A549 (cell line): ENCODE measurements at regions not wholly inside any gene's neighbourhood (a gene's known extent, or its start where the extent isn't known, plus 50 kb on each side); places are given as distances from the start of the nearest gene placed in this dataset.

Experiments used
- ATAC-seq, 2 experiments: fragments of 200-7000 bp in 1 of 2; fragments of >200 bp in 1 of 2; cut with Nextera tagmentation in 1 of 2; cut with Tn5 transposase in 1 of 2; 3 replicates each; pipeline versions ENCODE4 v1.8.0 to v1.9.1; 2018 to 2020; ENCODE audit warnings: mild to moderate bottlenecking in 1 of 2, moderate library complexity in 1 of 2
- CTCF ChIA-PET: fragments of 300-600 bp; sonication (Branson Sonifier 250); formaldehyde crosslinking; extraction: SDS; loops from one replicate; lab custom pipeline; 2021; ENCODE audit warnings: antibody characterized with exemption, inconsistent platforms; lab: Yijun Ruan, JAX
- POLR2A ChIA-PET: fragments of 350-600 bp; formaldehyde crosslinking; extraction: SDS; loops from one replicate; lab custom pipeline; 2021; ENCODE audit warnings: antibody characterized with exemption, inconsistent platforms; lab: Yijun Ruan, JAX
- DNase-seq, 2 experiments: peaks; one replicate each; pipeline versions ENCODE4 v3.0.0 to v3.0.0-alpha.2; 2011 to 2016; ENCODE audit warnings: low read depth in 1 of 2, low spot score in 1 of 2
- FAIRE-seq: peaks from 2 replicates; lab custom pipeline; 2011; peaks lifted over from hg19 to GRCh38; lab: Jason Lieb, UNC
- H3K27ac ChIP-seq, 2 experiments: fragments of >200 bp; sonication (Bioruptor Twin); formaldehyde crosslinking; 3 replicates each; pipeline ENCODE4 v1.5.1; 2016 to 2017
- H3K4me1 ChIP-seq: fragments of >200 bp; sonication (Bioruptor Twin); formaldehyde crosslinking; 3 replicates; pipeline ENCODE4 v1.6.1; 2016
- H3K4me2 ChIP-seq: fragments of >200 bp; sonication (Bioruptor Twin); formaldehyde crosslinking; 3 replicates; pipeline ENCODE4 v1.6.1; 2016
- H3K4me3 ChIP-seq: fragments of >200 bp; sonication (Bioruptor Twin); formaldehyde crosslinking; 3 replicates; pipeline ENCODE4 v1.5.1; 2016
- H3K9me3 ChIP-seq: fragments of >200 bp; sonication (Bioruptor Twin); formaldehyde crosslinking; 3 replicates; pipeline ENCODE4 v1.6.1; 2016
- CBX2 ChIP-seq: fragments of 200-600 bp; sonication (generic); IDR thresholded peaks from 2 replicates; pipeline ENCODE4 v1.6.1; 2016; ENCODE audit warnings: low read depth, mild to moderate bottlenecking, borderline replicate concordance
- CBX8 ChIP-seq: fragments of 200-600 bp; sonication (generic); IDR thresholded peaks from 2 replicates; pipeline ENCODE4 v1.6.1; 2016
- CHD2 ChIP-seq: fragments of 150-350 bp; IDR thresholded peaks from 2 replicates; pipeline ENCODE4 v1.6.1; 2014; ENCODE audit warnings: low read length; ENCODE audit not compliant: partially characterized antibody
- CHD4 ChIP-seq: fragments of 200-600 bp; sonication (generic); IDR thresholded peaks from 2 replicates; pipeline ENCODE4 v1.6.1; 2016; ENCODE audit warnings: antibody characterized with exemption, mild to moderate bottlenecking, borderline replicate concordance
- EP300 ChIP-seq, 2 experiments: fragments of >200 bp; sonication (Bioruptor Twin); formaldehyde crosslinking; IDR thresholded peaks; 2 replicates in 1 of 2; 3 replicates in 1 of 2; pipeline ENCODE4 v1.6.1; 2016 to 2017
- FOSB ChIP-seq: fragments of 250-450 bp; sonication (Bioruptor Pico); IDR thresholded peaks from 2 replicates; pipeline ENCODE4 v1.5.0; 2020; ENCODE audit warnings: mild to moderate bottlenecking, moderate library complexity
- GATA3 ChIP-seq: IDR thresholded peaks from 2 replicates; pipeline ENCODE4 v1.6.1; 2012; ENCODE audit warnings: borderline replicate concordance
- HEYL ChIP-seq: fragments of 250-450 bp; sonication (Bioruptor Pico); IDR thresholded peaks from 2 replicates; pipeline ENCODE4 v1.8.0; 2021; ENCODE audit warnings: mild to moderate bottlenecking, moderate library complexity
- HOXB5 ChIP-seq: fragments of 250-450 bp; sonication (Bioruptor Pico); IDR thresholded peaks from 2 replicates; pipeline ENCODE4 v1.5.0; 2020; ENCODE audit warnings: mild to moderate bottlenecking, moderate library complexity
- MAFK ChIP-seq: fragments of 450-650 bp; IDR thresholded peaks from 2 replicates; pipeline ENCODE4 v1.6.1; 2014; ENCODE audit not compliant: partially characterized antibody
- MYC ChIP-seq: IDR thresholded peaks from 2 replicates; pipeline ENCODE4 v1.6.1; 2012; ENCODE audit warnings: mild to moderate bottlenecking, inconsistent platforms, low read length, improper control_type of control experiment, borderline replicate concordance
- PHF8 ChIP-seq: fragments of 200-600 bp; sonication (generic); IDR thresholded peaks from 2 replicates; pipeline ENCODE4 v1.6.1; 2016; ENCODE audit warnings: low read depth, mild to moderate bottlenecking, antibody characterized with exemption, moderate library complexity, borderline replicate concordance
- RARB ChIP-seq: fragments of 250-450 bp; sonication (Bioruptor Pico); IDR thresholded peaks from 2 replicates; pipeline ENCODE4 v1.8.0; 2021; ENCODE audit warnings: mild to moderate bottlenecking, moderate library complexity
- RNF2 ChIP-seq: fragments of 200-600 bp; sonication (generic); IDR thresholded peaks from 2 replicates; pipeline ENCODE4 v1.6.1; 2016; ENCODE audit warnings: low read depth, mild to moderate bottlenecking, antibody characterized with exemption, moderate library complexity, borderline replicate concordance
- SREBF2 ChIP-seq: fragments of 450-650 bp; IDR thresholded peaks from 2 replicates; pipeline ENCODE4 v1.6.1; 2014; ENCODE audit warnings: mild to moderate bottlenecking, moderate library complexity
- ZFP36 ChIP-seq: fragments of 450-650 bp; IDR thresholded peaks from 2 replicates; pipeline ENCODE4 v1.6.1; 2014; ENCODE audit warnings: borderline replicate concordance; ENCODE audit not compliant: partially characterized antibody
- ZNF302 ChIP-seq: fragments of 250-450 bp; sonication (Bioruptor Pico); IDR thresholded peaks from 2 replicates; pipeline ENCODE4 v1.9.0; 2021; ENCODE audit warnings: inconsistent platforms, mild to moderate bottlenecking, moderate library complexity
- ZSCAN20 ChIP-seq: fragments of 250-450 bp; sonication (Bioruptor Pico); IDR thresholded peaks from 2 replicates; pipeline ENCODE4 v1.8.0; 2022; ENCODE audit warnings: mild to moderate bottlenecking, moderate library complexity
- WGBS: methylation state at CpG from one replicate; pipeline ENCODE4 v1.1.6; 2017; ENCODE audit errors: missing lambda C conversion rate; 5-methylcytosine and 5-hydroxymethylcytosine counted together
- TF ChIP-seq, protein P1 (sequence below): fragments of 250-450 bp; sonication (Bioruptor Pico); IDR thresholded peaks from 2 replicates; pipeline ENCODE4 v1.5.0; 2020; ENCODE audit warnings: low read depth, mild to moderate bottlenecking, moderate library complexity
- TF ChIP-seq, protein P2 (sequence below): fragments of 250-450 bp; sonication (Bioruptor Pico); IDR thresholded peaks from 2 replicates; pipeline ENCODE4 v1.5.0; 2021; ENCODE audit warnings: mild to moderate bottlenecking, moderate library complexity, borderline replicate concordance
- TF ChIP-seq, protein P3 (sequence below): IDR thresholded peaks from 2 replicates; pipeline ENCODE4 v1.6.1; 2012
- TF ChIP-seq, protein P4 (sequence below): fragments of 450-650 bp; IDR thresholded peaks from 2 replicates; pipeline ENCODE4 v1.6.1; 2014; ENCODE audit warnings: antibody characterized with exemption

DNA sequence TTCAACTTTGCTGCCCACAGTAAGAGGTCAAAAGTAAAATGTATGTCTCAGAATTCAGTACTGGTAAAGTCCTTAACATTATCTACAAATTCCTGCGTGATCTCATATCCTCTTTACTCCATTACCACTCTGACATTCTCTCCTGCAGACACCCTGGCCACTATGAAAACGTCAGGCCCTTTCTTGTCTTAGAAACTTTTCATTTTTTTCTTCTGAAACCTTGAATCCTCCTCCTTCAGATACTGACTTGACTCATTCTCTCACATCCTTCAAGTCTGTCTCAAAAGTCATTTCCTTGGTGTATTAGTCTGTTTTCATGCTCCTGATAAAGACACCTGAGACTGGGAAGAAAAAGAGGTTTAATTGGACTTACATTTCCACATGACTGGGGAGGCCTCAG, 262.3 kb downstream of the POU4F1 start:
- 2% methylated on average over 2 of the region's 2 CpGs for WGBS
- FAIRE-seq (no peak), ATAC-seq (no peak), DNase-seq (no peak)
- ChIA-PET CTCF (no interaction called here), POLR2A (no interaction called here)
- Histone ChIP-seq H3K9me3 (no peaks in the 10 kb centered on the region), H3K4me3 (no peak overlapping the region), H3K4me1 (no peaks in the 10 kb centered on the region), H3K27ac (no peak overlapping the region), H3K4me2 (no peak overlapping the region)
- TF ChIP-seq, protein P1, sequence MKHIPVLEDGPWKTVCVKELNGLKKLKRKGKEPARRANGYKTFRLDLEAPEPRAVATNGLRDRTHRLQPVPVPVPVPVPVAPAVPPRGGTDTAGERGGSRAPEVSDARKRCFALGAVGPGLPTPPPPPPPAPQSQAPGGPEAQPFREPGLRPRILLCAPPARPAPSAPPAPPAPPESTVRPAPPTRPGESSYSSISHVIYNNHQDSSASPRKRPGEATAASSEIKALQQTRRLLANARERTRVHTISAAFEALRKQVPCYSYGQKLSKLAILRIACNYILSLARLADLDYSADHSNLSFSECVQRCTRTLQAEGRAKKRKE (CRISPR knock-in tag) = no peak
- TF ChIP-seq ZNF302 (no peak), CHD4 (no peak), ZFP36 (no peak), MYC (no peak), CBX2 (no peak), SREBF2 (no peak), CBX8 (no peak), MAFK (no peak), HOXB5 (CRISPR knock-in tag) (no peak)
- TF ChIP-seq, protein P2, sequence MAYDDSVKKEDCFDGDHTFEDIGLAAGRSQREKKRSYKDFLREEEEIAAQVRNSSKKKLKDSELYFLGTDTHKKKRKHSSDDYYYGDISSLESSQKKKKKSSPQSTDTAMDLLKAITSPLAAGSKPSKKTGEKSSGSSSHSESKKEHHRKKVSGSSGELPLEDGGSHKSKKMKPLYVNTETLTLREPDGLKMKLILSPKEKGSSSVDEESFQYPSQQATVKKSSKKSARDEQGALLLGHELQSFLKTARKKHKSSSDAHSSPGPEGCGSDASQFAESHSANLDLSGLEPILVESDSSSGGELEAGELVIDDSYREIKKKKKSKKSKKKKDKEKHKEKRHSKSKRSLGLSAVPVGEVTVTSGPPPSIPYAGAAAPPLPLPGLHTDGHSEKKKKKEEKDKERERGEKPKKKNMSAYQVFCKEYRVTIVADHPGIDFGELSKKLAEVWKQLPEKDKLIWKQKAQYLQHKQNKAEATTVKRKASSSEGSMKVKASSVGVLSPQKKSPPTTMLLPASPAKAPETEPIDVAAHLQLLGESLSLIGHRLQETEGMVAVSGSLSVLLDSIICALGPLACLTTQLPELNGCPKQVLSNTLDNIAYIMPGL (CRISPR knock-in tag) = no peak

DNA sequence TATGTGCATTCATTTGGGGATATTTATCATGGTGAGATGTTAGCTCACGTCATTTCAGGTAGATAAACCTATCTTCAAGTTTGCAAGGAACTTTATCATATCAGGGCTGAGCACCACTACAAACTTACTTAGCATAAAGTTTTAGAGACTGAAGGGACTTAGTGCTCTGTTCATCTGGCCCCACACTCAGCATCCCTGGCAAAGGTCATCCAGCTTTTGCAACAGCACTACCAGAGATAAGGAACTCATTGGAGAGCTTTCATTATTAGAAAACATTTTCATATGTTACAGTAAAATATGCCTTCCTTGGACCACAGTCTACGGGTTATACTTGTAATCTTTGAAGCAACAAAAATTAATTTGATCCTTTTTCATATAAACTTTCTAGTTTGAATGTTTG, 263.4 kb downstream of the POU4F1 start:
- DNase-seq (no peak), FAIRE-seq (no peak), ATAC-seq (no peak)
- no peak for TF ChIP-seq CHD2
- TF ChIP-seq, protein P3, sequence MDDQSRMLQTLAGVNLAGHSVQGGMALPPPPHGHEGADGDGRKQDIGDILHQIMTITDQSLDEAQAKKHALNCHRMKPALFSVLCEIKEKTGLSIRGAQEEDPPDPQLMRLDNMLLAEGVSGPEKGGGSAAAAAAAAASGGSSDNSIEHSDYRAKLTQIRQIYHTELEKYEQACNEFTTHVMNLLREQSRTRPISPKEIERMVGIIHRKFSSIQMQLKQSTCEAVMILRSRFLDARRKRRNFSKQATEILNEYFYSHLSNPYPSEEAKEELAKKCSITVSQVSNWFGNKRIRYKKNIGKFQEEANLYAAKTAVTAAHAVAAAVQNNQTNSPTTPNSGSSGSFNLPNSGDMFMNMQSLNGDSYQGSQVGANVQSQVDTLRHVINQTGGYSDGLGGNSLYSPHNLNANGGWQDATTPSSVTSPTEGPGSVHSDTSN = no peak
- no peak for TF ChIP-seq RNF2
- TF ChIP-seq HEYL (CRISPR knock-in tag) = no peak
- TF ChIP-seq RARB = no peak
- TF ChIP-seq PHF8 = no peak
- TF ChIP-seq, protein P4, sequence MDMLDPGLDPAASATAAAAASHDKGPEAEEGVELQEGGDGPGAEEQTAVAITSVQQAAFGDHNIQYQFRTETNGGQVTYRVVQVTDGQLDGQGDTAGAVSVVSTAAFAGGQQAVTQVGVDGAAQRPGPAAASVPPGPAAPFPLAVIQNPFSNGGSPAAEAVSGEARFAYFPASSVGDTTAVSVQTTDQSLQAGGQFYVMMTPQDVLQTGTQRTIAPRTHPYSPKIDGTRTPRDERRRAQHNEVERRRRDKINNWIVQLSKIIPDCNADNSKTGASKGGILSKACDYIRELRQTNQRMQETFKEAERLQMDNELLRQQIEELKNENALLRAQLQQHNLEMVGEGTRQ = no peak
- H3K4me2 ChIP-seq = no peak overlapping the region
- H3K4me3 ChIP-seq = no peak overlapping the region
- no peak overlapping the region for H3K27ac ChIP-seq
- POLR2A ChIA-PET = no interaction called here
- H3K4me1 ChIP-seq = no peaks in the 10 kb centered on the region
- CTCF ChIA-PET = interaction anchor here (1.2 kb wide), 1 partner anchor 10 kb away, joined by 3 read pairs; no protein-coding TSS in a partner anchor
- H3K9me3 ChIP-seq = no peaks in the 10 kb centered on the region
- 0% methylated on average over 2 of the region's 2 CpGs for WGBS

DNA sequence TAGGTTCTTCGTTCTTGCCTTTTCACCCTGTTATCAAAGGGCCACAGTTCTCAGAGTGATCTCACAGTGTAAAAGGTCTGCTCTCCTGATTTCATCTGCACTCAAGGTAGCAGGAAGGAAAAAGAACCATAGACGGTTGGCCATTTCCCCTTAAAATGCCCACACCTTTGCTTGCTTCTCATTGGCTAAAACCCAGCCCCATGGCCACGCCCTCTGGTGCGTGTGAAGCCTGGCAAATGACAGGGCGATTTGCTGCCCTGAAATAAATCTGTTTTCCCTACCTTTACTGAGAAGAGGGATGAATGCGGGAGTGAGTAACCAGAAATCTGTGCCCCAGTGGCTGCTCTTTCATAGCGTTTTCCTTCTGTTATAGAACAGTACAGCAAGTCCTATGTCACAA, 269.3 kb downstream of the POU4F1 start:
- Histone ChIP-seq H3K4me1 (no peaks in the 10 kb centered on the region), H3K4me2 (no peak overlapping the region), H3K4me3 (no peak overlapping the region), H3K9me3 (no peaks in the 10 kb centered on the region), H3K27ac (no peak overlapping the region)
- ChIA-PET CTCF (no interaction called here), POLR2A (no interaction called here)
- TF ChIP-seq EP300 (IDR thresholded peaks at IDR 0.05) (no peak), CBX2 (no peak), GATA3 (no peak), MYC (no peak), ZSCAN20 (CRISPR knock-in tag) (no peak), FOSB (CRISPR knock-in tag) (no peak)
- TF ChIP-seq, protein P2 (CRISPR knock-in tag) = no peak
- no peak for ATAC-seq
- FAIRE-seq = no peak
- DNase-seq = no peak
- 24% methylated on average over 7 of the region's 7 CpGs for WGBS
